GM18907 (cell line): ENCODE measurements at regions not wholly inside any gene's neighbourhood (a gene's known extent, or its start where the extent isn't known, plus 50 kb on each side); places are given as distances from the start of the nearest gene placed in this dataset.

Experiments
- ATAC-seq: cut with Tn5 transposase; IDR thresholded peaks from one replicate; pipeline ENCODE4 v1.9.1; 2021; ENCODE audit warnings: mild to moderate bottlenecking, moderate library complexity; ENCODE audit not compliant: unreplicated experiment

DNA sequence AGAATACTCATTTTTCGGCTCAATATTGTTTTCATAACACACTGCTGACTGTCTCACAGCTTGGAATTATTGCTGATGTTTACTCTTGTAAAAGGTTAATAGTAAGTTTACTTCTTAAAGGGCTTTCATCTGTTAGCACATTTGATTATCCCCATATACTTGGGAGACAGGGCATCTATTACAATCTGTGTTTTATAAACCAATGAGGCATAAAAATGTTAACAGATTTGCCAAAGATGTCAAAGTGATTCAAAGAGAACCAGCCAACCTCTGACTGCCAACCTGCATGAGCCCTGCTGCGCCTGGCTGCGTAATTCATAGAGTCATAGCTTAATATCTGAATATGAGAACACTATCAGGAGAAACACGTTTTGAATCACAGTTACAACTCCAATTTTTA, 665.6 kb downstream of the TRIML1 start:
- ATAC-seq = no peak

DNA sequence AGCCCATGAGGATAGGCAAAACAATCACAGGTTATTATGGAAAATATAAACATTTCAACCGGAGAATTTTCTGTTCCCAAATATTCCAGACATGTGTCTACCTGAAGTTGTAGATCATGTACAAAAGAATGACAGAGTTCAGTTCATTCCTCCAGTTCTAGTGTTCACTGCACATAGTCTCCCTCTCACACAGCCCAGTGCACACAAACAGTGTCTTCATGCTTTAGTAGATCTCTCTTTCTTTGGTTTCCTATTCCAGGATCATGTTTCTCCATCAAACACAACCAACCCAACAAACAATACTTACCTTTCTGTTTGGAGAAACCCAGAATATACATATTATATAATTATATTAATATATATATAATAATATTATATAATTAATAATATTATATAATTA, 671.9 kb downstream of the TRIML1 start:
- no peak for ATAC-seq

DNA sequence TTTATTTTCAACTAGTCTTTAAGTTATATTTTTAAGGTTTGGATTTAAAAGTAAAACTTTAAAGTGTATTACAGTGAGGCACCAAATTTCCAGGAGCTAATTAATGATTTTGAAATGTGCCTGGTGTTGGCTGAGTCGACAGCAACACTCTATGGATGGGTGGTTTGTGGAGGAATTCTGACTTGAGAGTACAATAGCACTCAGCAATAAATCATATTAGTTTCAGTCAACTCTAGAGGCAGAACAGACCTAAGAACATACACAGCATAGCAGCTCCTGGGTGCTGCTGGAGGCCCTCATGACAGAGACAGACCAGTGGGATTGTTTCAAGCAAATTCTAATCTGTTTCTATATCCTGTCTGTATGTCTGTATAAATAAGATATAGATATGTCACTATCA, 673.4 kb downstream of the TRIML1 start:
- ATAC-seq = no peak

DNA sequence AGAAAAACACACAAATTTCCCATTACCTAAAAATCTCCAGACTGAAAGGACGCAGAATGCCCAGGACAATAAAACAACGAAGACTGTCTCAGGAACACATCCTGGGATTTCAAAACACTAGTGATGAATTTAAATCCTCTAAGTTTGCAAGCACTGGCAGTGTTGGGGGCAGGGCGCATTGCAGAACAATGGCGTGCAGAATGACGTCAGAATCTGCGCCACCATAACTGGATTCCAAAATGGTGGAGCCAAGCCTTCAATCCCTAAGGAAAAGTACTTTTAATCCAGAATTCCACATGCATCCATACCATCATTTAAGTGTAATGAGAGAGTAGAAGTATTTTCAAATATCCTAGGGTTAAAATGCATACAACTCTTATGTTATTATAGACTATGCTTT, 679.1 kb downstream of the TRIML1 start:
- ATAC-seq = no peak

DNA sequence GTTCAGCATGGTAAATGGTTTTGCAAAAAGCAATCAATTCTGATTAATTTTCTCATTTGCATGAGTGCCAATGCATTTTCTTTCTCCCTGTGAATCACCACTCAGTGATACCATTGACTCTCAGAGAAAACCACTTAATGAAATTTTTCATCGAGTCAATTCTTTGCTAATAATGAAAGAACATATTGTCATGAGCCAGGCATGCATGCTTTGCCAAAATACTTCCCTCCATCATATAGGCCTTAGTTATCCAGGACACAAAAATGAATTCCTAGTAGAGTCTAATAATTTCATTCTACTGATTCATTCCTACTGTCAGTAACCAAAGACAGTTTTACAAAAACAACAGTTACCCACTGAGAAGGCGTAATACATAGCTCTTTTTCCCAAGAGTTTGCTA, 680.0 kb downstream of the TRIML1 start:
- ATAC-seq = no peak

DNA sequence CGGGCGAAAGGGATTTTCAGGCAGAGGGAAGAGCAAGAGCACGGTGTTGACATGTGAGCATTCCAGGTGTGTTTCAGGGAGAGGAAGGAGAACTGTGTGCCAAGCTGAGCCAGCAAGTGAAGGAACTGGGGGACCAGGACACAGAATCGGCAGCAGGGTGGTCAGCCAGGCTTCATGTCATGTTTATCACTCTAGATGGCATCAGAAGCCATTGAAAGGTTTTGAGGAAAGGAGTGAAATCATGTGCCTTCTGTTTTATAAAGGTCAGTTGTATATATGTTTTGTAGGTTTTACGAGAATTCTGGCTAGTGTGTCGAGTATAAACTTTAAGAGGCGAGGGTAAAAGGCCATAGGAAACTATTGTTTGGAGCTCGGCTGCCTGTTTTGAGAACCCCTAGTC, 682.3 kb downstream of the TRIML1 start:
- ATAC-seq = no peak

DNA sequence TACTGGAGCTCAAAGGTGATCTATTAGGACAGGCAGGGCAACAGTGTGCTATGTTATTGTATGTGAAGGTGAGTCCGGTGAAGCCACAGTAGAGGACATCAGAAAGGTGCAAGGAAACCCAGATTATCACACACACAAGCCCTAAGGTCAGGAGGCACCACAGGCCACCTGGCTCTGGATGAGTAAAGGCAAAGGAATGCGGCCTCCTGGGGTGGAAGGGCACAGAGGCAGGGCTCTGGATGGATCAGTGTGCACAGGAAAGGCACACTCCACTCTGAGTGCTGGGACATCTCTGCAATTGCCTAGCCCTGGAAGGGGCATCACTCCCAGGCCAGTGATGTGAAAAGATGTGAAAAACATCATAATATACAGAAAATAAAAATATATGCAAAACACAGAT, 683.5 kb downstream of the TRIML1 start:
- no peak for ATAC-seq

DNA sequence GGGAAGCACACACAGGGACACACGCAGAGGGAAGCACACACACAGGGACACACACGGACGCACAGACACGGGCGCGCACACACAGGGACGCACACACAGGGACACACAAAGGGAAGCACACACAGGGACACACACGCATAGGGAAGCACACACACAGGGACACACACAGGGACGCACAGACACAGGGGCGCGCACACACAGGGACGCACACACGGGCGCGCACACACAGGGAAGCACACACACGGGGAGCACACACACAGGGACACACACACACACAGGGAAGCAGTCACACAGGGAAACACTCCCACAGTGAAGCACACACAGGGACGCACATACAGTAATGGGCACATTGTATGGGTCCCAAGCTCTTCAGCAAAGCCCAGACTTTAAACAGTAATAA, 685.3 kb downstream of the TRIML1 start:
- ATAC-seq = no peak

DNA sequence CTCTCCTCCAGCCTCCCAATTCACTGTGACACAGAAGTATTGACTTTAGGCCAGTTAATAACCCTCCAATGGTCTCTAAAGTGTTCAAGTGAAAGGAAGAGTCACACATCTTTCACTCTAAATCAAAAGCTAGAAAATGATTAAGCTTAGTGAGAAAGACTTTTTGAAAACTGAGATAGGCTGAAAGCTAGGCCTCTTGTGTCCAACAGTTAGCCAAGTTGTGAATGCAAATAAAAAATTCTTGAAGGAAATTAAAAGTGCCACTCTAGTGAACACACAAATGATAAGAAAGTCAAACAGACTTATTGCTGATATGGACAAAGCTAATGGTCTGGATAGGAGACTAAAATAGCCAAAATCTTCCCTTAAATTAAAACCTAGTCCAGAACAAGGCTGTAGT, 687.2 kb downstream of the TRIML1 start:
- ATAC-seq = no peak

DNA sequence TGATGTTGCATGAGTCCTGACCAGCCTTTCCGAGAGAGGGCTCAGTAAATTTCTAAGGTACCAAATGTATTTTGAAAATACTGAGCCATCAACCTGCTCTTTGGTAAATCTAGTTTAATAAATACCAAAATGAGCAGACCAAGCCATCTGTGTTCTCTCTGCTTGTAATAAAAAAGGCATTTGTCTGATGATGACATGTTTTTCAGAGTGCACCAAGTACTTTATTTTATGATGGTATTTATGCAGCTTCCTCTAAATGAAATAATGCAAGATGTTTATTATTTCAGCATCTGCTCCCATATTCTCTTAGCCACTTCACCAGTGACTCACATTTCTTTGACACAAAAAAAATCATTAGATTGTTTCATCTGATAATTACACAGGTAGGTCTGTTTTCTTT, 700.5 kb downstream of the TRIML1 start:
- ATAC-seq = no peak

DNA sequence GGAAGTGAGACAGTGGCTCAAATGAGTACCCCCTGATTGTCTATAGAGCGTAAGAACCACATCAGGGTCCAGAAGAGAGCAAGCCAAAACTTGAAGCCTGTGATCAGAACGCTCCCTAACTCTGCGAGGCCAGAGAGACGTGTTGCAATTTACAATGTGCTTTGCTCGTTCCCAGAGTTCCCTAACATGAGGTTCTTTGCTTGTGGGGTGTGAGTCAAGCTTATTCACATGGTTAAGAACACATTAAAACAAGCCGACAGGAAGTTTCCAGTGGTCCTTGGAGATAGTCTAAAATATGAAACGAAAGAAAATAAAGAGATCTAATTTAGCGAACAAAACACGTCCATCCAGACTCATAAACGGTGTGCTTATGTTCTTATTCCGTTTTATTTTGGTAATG, 702.3 kb downstream of the TRIML1 start:
- no peak for ATAC-seq

DNA sequence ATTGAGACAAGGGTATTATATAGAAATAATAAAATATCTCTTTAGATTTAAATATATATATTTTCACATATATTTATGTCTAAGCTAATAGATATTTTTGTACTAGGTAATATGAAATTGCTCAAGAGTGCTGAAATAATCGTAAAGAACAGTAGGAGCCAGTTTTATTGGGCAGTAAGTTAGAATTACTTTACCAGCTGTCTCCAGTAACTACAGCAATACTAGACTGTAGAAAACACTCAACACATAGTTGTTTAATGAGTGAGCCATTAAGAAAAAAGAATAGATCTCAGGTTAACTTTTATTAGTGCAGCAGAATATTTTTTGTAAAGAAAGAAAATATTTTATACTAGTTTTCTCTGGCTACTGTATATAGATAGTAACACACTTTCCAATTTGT, 715.2 kb downstream of the TRIML1 start:
- no peak for ATAC-seq

DNA sequence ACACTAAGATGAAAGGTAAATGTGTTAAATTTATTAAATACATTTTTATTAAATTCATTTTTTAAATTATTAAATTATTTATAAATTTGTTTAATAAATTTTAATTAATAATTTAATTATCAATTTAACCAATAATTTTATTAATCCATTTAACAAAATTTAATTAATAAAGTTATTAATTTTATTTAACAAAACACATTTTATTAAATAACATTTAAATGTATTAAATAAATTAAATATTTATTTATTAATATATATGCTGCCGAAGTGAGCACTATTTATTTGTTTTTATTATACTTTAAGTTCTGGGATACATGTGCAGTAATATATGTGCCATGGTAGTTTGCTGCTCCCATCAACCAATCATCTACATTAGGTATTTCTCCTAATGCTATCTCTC, 719.5 kb downstream of the TRIML1 start:
- ATAC-seq = no peak

DNA sequence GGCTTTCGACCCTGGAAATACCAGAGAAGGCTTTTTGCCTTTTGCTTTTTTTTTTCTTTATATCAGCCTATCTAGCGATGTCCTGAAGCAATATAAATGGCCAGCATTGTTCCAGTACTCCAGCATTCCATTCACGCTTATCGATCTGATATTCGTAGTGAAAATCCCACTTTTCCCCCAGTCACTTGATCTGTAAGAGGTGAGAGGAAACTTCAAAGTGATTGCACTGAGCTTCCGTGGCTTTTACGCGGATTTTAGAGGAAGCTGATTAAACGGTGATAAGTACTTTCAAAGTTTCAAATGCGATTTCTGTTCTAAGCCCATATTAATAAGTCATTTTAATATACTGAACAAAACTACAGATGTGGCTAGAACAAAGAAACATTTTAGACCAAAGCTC, 725.5 kb downstream of the TRIML1 start:
- ATAC-seq = no peak

DNA sequence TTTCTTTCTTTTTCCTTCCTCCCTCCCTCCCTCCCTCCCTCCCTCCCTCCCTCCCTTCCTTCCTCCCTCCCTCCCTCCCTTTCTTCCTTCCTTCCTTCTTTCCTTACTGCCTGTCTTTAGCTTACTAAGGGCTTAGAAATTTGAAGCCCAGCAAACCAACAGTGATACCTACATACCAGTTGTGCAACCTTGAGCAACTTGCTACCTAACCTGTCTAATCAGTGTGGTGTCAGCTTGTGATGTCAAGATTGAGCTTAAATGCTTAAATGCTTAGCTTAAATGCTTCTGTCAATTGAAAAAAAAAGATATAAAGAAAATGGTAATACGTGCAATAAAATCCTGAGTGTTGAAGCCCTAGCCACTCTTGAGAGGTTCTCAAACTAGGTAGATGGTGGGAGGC, 728.6 kb downstream of the TRIML1 start:
- no peak for ATAC-seq

DNA sequence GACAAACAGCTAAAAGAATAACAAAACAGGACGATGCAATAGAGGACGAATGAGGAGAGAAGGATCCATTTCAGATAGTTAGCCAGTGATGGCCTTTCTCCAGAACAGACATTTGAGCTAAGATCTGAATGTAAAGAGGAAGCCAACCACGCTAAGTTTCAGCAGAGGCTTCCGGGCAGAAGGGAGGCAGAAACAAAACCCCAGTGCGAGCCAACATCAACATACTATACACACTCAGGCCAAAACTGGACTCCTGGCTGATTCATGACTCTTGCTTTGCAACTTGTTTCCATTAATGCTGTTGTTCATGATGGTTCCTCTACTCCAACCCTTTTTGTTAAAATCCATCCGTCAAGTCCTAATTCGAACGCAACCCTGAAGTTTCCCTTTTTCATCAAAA, 730.3 kb downstream of the TRIML1 start:
- no peak for ATAC-seq

DNA sequence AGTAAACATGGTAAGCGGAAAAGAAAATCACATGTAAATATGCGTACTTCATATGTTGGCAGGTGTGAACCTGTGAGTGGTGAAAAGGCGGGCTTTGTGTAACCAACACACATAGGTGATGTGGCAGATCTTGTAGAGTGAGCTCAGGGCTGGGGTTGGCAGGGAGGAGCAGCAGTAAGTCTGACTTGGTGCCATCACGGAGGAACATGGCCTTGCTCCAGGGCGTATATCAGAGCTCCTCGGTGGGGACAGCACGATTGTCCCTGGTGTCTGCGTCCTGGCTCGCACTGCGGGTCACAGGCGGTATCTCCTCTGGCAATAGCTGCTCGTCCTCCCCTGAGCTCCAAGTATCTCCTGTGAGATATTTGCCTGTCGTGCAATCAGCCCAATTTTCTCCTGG, 733.6 kb downstream of the TRIML1 start:
- no peak for ATAC-seq

DNA sequence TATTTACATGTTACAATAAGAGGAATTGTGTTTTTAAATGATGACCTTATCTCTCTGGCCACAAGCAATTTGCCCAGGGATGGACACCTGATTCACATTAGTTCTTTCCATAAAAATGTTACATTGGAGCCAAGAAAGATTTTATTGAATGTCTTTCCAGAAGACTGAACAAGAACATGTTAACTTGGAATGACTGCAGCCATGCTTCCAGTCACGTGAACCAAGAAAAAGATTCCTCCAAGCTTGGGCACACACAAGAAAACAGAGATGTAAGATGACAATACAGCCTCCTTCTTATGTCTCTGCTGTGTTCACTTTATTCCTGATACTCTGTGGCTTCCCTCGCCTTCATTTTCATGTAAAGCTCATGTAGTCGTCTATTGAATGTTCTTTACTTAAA, 737.6 kb downstream of the TRIML1 start:
- ATAC-seq = no peak

DNA sequence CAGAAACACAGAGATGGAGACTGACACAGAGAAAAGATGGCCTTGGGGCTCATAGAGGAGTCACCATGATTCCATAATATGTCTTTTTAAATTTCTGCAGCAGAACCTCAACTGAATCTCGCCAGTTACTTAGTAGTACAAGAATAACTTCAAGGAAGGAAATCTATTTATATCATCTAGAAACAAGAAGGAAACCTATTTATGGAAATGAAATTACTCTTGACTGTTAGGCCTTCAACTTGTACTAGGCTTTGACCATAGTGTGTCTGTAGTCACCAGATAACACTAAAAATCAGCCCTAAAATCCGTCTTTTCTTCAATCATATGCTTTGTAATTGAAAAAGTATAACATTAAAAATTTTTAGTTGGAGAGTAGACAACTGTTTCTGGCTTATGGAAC, 740.4 kb downstream of the TRIML1 start:
- no peak for ATAC-seq

DNA sequence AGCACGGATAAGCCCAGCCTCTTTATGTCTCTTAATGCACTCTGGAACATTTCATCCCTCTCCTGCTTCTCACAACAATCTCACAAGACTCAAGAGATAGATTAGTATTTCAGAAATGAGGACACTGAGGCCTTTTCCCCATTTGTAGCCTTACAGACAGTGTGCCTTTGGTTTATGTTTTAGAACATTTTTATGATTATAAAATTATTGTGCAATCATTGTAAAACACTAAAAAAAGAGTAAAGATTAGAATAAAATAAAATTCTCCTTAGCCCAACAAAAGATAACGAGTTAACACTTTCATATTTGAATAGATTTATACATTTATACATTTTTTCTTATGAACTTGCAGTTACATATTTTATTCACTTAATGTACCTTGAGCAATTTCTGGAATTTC, 748.7 kb downstream of the TRIML1 start:
- no peak for ATAC-seq

DNA sequence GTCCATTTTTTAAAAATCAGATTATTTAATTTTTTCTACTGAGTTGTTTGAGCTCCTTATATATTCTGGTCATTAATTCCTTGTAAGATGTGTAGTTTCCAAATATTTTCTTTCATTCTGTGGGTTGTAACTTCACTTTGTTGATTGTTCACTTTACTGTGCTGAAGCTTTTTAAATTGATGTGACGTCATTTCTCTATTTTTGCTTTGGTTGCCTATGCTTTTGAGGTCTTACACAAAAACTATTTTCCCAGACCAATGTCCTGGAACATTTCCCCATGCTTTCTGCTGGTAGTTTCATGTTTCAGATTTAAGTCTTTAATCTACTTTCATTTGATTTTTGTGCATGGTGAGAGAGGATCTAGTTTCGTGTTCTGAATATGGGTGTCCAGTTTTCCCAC, 753.6 kb downstream of the TRIML1 start:
- ATAC-seq = no peak

DNA sequence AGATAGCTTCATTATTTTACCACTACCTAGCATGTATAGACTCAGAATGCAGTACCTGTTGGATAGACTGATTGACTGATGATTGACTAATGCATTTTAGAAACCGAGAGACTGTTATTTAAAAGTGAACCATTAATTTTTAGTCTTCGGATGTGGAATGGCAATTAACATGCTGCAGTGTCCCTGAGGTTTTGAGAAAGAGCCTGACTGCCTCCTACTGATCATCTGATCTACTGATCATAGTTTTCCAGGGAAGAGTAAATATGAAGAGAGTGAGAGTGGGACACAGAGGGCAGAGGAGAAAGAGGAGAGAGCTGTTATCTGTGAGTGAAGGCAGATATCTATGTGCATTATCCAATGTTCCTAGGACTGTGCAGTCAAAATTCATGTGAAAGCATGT, 764.7 kb downstream of the TRIML1 start:
- ATAC-seq = no peak

DNA sequence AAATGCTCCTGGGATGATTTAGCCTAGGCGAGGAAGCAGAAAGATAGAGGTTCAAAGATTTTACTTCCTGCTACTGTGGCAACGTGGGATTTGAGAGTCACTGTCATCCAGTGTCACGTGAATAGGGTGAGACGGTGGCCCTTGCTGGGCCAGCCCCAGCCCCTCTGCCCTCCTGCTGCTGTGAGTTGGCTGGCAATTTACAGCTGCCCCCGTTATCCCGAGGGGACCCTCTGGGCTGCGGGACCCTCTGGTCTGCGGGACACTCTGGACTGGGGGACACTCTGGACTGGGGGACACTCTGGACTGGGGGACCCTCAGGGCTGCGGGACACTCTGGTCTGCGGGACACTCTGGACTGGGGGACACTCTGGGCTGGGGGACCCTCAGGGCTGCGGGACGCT, 765.4 kb downstream of the TRIML1 start:
- ATAC-seq = no peak

DNA sequence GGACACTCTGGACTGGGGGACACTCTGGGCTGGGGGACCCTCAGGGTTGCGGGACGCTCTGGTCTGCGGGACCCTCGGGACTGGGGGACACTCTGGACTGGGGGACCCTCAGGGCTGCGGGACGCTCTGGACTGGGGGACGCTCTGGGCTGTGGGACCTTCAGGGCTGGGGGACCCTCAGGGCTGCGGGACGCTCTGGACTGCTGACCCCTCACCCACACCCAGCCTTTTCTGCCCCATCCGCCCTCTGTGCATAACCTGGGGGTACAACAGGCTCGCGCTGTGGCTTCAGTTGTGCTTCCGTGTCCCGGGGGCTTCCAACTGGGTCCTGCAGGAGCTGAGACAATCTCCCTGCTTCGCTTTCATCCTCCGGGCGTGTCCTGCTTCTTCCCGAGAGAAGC, 766.0 kb downstream of the TRIML1 start:
- ATAC-seq = no peak
